BJ (cell line): ENCODE measurements at regions not wholly inside any gene's neighbourhood (a gene's known extent, or its start where the extent isn't known, plus 50 kb on each side); places are given as distances from the start of the nearest gene placed in this dataset.

Source experiments
- CTCF ChIA-PET: fragments of 350-600 bp; formaldehyde crosslinking; extraction: SDS; loops from one replicate; lab custom pipeline; 2021; ENCODE audit warnings: antibody characterized with exemption, inconsistent platforms; lab: Yijun Ruan, JAX
- POLR2A ChIA-PET: fragments of 300-600 bp; sonication (Branson Sonifier 250); formaldehyde crosslinking; extraction: SDS; loops from one replicate; lab custom pipeline; 2021; ENCODE audit warnings: antibody characterized with exemption; lab: Charles Lee
- DNase-seq: peaks from one replicate; pipeline ENCODE4 v3.0.0-alpha.2; 2011; ENCODE audit warnings: low read depth
- H3K27me3 ChIP-seq: 2 replicates; pipeline ENCODE4 v1.6.0; 2011; ENCODE audit warnings: low read length; ENCODE audit not compliant: control insufficient read depth, insufficient read depth
- H3K36me3 ChIP-seq: 2 replicates; pipeline ENCODE4 v1.5.1; 2011; ENCODE audit warnings: low read length; ENCODE audit not compliant: control insufficient read depth, insufficient read depth
- H3K4me3 ChIP-seq: 2 replicates; pipeline ENCODE4 v1.5.1; 2011; ENCODE audit warnings: low read depth, mild to moderate bottlenecking, control low read depth, low read length
- TF ChIP-seq, protein P1 (sequence below): IDR thresholded peaks from 2 replicates; pipeline ENCODE4 v1.5.1; 2011; ENCODE audit warnings: low read depth, mild to moderate bottlenecking, control low read depth, inconsistent platforms, low read length, moderate library complexity; ENCODE audit not compliant: insufficient read depth

GRCh38 chrX:81564851-81565250, 362.9 kb downstream of the SH3BGRL start:
- H3K4me3 ChIP-seq = no peak overlapping the region
- DNase-seq = no peak
- ChIA-PET POLR2A (no interaction called here), CTCF (no interaction called here)
- TF ChIP-seq, protein P1, sequence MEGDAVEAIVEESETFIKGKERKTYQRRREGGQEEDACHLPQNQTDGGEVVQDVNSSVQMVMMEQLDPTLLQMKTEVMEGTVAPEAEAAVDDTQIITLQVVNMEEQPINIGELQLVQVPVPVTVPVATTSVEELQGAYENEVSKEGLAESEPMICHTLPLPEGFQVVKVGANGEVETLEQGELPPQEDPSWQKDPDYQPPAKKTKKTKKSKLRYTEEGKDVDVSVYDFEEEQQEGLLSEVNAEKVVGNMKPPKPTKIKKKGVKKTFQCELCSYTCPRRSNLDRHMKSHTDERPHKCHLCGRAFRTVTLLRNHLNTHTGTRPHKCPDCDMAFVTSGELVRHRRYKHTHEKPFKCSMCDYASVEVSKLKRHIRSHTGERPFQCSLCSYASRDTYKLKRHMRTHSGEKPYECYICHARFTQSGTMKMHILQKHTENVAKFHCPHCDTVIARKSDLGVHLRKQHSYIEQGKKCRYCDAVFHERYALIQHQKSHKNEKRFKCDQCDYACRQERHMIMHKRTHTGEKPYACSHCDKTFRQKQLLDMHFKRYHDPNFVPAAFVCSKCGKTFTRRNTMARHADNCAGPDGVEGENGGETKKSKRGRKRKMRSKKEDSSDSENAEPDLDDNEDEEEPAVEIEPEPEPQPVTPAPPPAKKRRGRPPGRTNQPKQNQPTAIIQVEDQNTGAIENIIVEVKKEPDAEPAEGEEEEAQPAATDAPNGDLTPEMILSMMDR = no peak
- no peaks in the 10 kb centered on the region for H3K36me3 ChIP-seq
- no peaks in the 10 kb centered on the region for H3K27me3 ChIP-seq

DNA sequence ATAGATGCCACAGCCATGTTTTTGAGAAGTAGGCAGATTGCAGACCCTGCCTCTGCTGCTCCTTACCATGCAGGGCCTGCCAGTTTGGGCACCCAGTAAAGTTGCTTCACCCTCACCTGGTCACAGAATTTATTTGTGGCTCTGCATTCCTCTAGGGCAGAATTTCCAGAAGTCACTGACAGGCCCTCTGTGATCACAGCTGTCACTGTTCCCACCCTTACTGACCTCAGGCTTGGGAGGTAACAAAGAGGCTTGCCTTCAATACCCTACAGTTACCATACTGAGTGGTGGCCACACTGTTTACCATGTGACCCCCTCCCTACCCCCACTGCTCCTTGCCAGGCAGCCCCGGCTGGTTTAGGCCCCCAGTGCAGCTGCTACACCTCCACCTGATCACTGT, 375.1 kb downstream of the SH3BGRL start:
- ChIA-PET POLR2A (no interaction called here), CTCF (no interaction called here)
- Histone ChIP-seq H3K27me3 (no peaks in the 10 kb centered on the region), H3K4me3 (no peak overlapping the region), H3K36me3 (no peaks in the 10 kb centered on the region)
- TF ChIP-seq, protein P1 = no peak
- no peak for DNase-seq

DNA sequence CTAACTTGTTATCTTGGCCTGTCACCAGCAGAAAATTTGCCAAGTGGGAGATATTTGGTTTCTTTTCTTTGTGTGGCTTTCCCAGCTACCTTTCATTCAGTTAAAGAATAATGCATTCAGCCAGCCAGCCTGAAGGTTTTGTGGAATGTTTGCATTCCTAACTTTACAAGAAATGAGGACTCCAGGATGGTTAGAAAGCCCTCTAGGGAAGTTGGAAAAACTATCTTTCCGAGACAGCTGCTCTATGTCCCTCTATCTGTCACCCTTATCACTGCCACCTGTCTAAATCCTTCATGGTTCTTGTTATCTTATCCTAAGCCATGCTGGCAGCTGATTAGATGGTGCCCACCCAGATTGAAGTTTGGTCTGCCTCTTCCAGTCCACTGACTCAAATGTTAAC, 384.2 kb downstream of the SH3BGRL start:
- CTCF ChIA-PET = no interaction called here

DNA sequence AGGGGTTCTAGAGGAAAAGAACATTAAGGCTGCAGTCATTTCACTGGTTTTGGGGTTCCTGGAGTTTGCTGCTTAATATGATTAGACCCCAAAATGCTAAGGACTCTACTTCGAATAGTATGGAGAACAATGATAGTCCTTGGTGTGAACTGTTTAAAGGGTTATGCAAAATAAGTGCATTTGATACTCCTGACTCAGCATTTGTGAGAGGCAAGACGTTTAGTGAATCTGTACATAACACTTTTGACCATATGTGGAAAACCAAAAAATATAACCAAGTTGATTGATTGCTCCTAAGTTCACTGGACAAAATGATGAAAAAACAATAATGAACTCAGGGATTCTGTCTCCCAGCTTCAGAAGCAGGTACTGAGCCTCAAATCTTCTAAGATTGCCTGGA, 414.1 kb downstream of the SH3BGRL start:
- ChIA-PET CTCF (no interaction called here), POLR2A (no interaction called here)
- Histone ChIP-seq H3K4me3 (no peak overlapping the region), H3K36me3 (no peaks in the 10 kb centered on the region), H3K27me3 (no peaks in the 10 kb centered on the region)
- no peak for DNase-seq
- TF ChIP-seq, protein P1 = no peak

More for the DNA sequence above, 384.2 kb downstream of the SH3BGRL start:
- DNase-seq = no peak
- TF ChIP-seq, protein P1 = no peak
- H3K27me3 ChIP-seq = no peaks in the 10 kb centered on the region
- POLR2A ChIA-PET = no interaction called here
- H3K36me3 ChIP-seq = no peaks in the 10 kb centered on the region
- H3K4me3 ChIP-seq = no peak overlapping the region

DNA sequence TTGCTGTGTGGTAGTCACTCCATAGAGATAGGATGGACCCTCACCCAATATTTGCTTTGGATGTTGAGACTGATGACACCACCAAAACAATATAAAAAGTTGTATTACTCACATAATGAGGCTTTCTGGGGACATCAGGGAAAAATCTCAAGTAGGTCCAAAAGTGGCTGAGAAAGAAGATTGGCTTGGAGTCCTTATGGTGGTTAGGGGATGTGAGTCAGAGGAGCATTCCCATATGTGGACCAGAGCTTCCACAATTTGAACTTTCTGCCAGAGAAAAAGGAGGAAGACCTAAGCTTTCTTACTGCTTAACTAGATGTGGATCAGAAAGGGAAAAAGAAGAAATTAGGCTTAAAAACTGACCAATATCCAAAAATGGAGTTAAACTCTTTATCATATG, 460.5 kb downstream of the SH3BGRL start:
- POLR2A ChIA-PET = no interaction called here
- no peak for DNase-seq
- no peaks in the 10 kb centered on the region for H3K27me3 ChIP-seq
- CTCF ChIA-PET = no interaction called here
- no peaks in the 10 kb centered on the region for H3K36me3 ChIP-seq
- no peak overlapping the region for H3K4me3 ChIP-seq
- TF ChIP-seq, protein P1 = no peak
